ENCODE measurements at regions not wholly inside any gene's neighbourhood (a gene's known extent, or its start where the extent isn't known, plus 50 kb on each side); places are given as distances from the start of the nearest gene placed in this dataset.

- Histone ChIP-seq H4K20me1 (ENCODE audit: insufficient read depth) (no peaks in the 10 kb centered on the region), H3F3A (ENCODE audit: insufficient read depth) (no peaks in the 10 kb centered on the region), H2AFZ (no peak overlapping the region), H3K27me3 (replicated peaks; ENCODE audit: insufficient read depth) (0 out of 2 replicates have a peak, but pooled peaks cover 10% of the 10 kb centered on the region), H3K27ac (no peak overlapping the region), H3K4me1 (ENCODE audit: insufficient read depth) (no peaks in the 10 kb centered on the region), H3K9me2 (ENCODE audit: insufficient read depth) (no peaks in the 10 kb centered on the region), H3K9me3 (ENCODE audit: low read depth) (no peaks in the 10 kb centered on the region), H3K4me3 (no peak overlapping the region), H3K9ac (no peak overlapping the region), H3K36me3 (ENCODE audit: low read depth) (no peaks in the 10 kb centered on the region), H3K4me2 (ENCODE audit: unreplicated experiment) (no peak overlapping the region), H3K79me2 (ENCODE audit: insufficient read depth) (no peaks in the 10 kb centered on the region)
- DNase-seq = no peak
- TF ChIP-seq EZH2 (IDR thresholded peaks at IDR 0.05; ENCODE audit: insufficient read depth, poor library complexity, severe bottlenecking) = no peak
- no peak for TF ChIP-seq EZH2phosphoT487 (IDR thresholded peaks at IDR 0.05; ENCODE audit: insufficient read depth, low read depth)
- in situ Hi-C loops (cut with MboI) = loop anchor here (25.0 kb wide), 1 partner anchor 509 kb away; no protein-coding TSS in a partner anchor
Measured at GRCh38 chr4:155428128-155428527, 51.4 kb upstream of the MAP9 start.

DNA sequence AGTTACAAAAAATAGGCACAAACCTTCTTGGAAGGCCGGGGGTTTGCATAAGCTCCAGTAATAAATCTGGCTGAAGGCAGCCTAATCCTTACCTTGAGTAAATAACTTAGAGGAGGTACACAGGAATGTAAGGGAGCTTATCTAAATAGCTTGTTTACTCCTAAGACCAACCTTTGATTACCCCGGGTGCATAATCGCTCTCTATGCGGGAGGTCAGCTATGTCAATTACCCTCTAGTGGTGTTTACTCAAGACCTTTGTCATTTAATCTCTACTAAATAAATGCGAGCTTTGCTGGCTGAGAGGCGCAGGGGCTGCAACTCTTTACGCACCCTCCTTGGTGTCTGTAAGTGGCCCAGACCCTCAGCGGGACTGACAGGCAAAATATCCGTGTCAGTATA, 50.2 kb upstream of the MAP9 start:
- Histone ChIP-seq H3K27me3 (replicated peaks; ENCODE audit: insufficient read depth) (0 out of 2 replicates have a peak, but pooled peaks cover 10% of the 10 kb centered on the region), H2AFZ (no peak overlapping the region), H3K27ac (no peak overlapping the region), H3K9me3 (ENCODE audit: low read depth) (no peaks in the 10 kb centered on the region), H3K79me2 (ENCODE audit: insufficient read depth) (no peaks in the 10 kb centered on the region), H3K4me2 (ENCODE audit: unreplicated experiment) (no peak overlapping the region), H4K20me1 (ENCODE audit: insufficient read depth) (no peaks in the 10 kb centered on the region), H3K36me3 (ENCODE audit: low read depth) (no peaks in the 10 kb centered on the region), H3K9ac (no peak overlapping the region), H3K9me2 (ENCODE audit: insufficient read depth) (no peaks in the 10 kb centered on the region), H3K4me1 (ENCODE audit: insufficient read depth) (no peaks in the 10 kb centered on the region), H3F3A (ENCODE audit: insufficient read depth) (no peaks in the 10 kb centered on the region), H3K4me3 (no peak overlapping the region)
- no peak for TF ChIP-seq EZH2 (IDR thresholded peaks at IDR 0.05; ENCODE audit: insufficient read depth, poor library complexity, severe bottlenecking)
- no peak for TF ChIP-seq EZH2phosphoT487 (IDR thresholded peaks at IDR 0.05; ENCODE audit: insufficient read depth, low read depth)
- WGBS, 2 experiments (ENCODE audit: low coverage in 1 of 2, low lambda C conversion rate in 2 of 2, missing lambda C conversion rate in 2 of 2) = 35 to 37% methylated on average over 9 of the region's 9 CpGs
- in situ Hi-C loops (cut with MboI) = loop anchor here (25.0 kb wide), 1 partner anchor 510 kb away; no protein-coding TSS in a partner anchor
- DNase-seq = no peak

All from GM23248 (cell line).